Nephron progenitor cell (in vitro differentiated cells): ENCODE measurements at regions not wholly inside any gene's neighbourhood (a gene's known extent, or its start where the extent isn't known, plus 50 kb on each side); places are given as distances from the start of the nearest gene placed in this dataset.

Experiments
- DNase-seq: peaks from one replicate; pipeline ENCODE4 v3.0.0; 2021
- H3K27ac Mint-ChIP-seq: 2 replicates; pipeline ENCODE4 v1.8.0; 2021; ENCODE audit warnings: mild to moderate bottlenecking, moderate library complexity, mixed read lengths
- H3K27me3 Mint-ChIP-seq: 2 replicates; pipeline ENCODE4 v1.8.0; 2021; ENCODE audit warnings: mild to moderate bottlenecking, low read depth, mixed read lengths; ENCODE audit not compliant: poor library complexity
- H3K36me3 Mint-ChIP-seq: 2 replicates; pipeline ENCODE4 v1.8.0; 2021; ENCODE audit warnings: low read depth, mixed read lengths
- H3K4me1 Mint-ChIP-seq: 2 replicates; pipeline ENCODE4 v1.8.0; 2021; ENCODE audit warnings: mixed read lengths
- H3K4me3 Mint-ChIP-seq: 2 replicates; pipeline ENCODE4 v1.8.0; 2021; ENCODE audit warnings: mild to moderate bottlenecking, moderate library complexity, mixed read lengths
- H3K9me3 Mint-ChIP-seq: 2 replicates; pipeline ENCODE4 v1.8.0; 2021; ENCODE audit warnings: mild to moderate bottlenecking, moderate library complexity, mixed read lengths
- CTCF ChIP-seq: fragments of 200-600 bp; sonication (generic); IDR thresholded peaks from 2 replicates; pipeline ENCODE4 v1.5.0; 2021; ENCODE audit warnings: antibody characterized with exemption

GRCh38 chr5:158278216-158278925 is 419.4 kb upstream of the CLINT1 start:
- H3K27me3 Mint-ChIP-seq, result no peaks in the 10 kb centered on the region
- H3K4me1 Mint-ChIP-seq, result peaks cover 65% of the 10 kb centered on the region
- peaks cover 11% of the 10 kb centered on the region for H3K36me3 Mint-ChIP-seq
- no peak for DNase-seq
- TF ChIP-seq CTCF, result no peak
- peaks cover 21% of the 10 kb centered on the region for H3K9me3 Mint-ChIP-seq
- no peak overlapping the region for H3K27ac Mint-ChIP-seq
- no peak overlapping the region for H3K4me3 Mint-ChIP-seq

- peaks cover 71% of the 10 kb centered on the region for H3K4me1 Mint-ChIP-seq
- peaks cover 21% of the 10 kb centered on the region for H3K9me3 Mint-ChIP-seq
- H3K36me3 Mint-ChIP-seq, result peaks cover 11% of the 10 kb centered on the region
- no peak for TF ChIP-seq CTCF
- peak overlapping the region; percentile 52 for H3K27ac Mint-ChIP-seq
- no peak for DNase-seq
- H3K4me3 Mint-ChIP-seq, result no peak overlapping the region
- H3K27me3 Mint-ChIP-seq, result no peaks in the 10 kb centered on the region
Observed at GRCh38 chr5:158277276-158277675, 418.3 kb upstream of the CLINT1 start.

- Mint-ChIP-seq H3K9me3 (peaks cover 21% of the 10 kb centered on the region), H3K4me3 (no peak overlapping the region), H3K4me1 (peaks cover 76% of the 10 kb centered on the region), H3K36me3 (peaks cover 11% of the 10 kb centered on the region), H3K27ac (peak overlapping the region; percentile 97), H3K27me3 (no peaks in the 10 kb centered on the region)
- no peak for TF ChIP-seq CTCF
- no peak for DNase-seq
Observed at GRCh38 chr5:158276692-158277091, 417.7 kb upstream of the CLINT1 start.

- no peak for DNase-seq
- H3K4me3 Mint-ChIP-seq, result no peak overlapping the region
- H3K36me3 Mint-ChIP-seq, result peaks cover 5% of the 10 kb centered on the region
- H3K27ac Mint-ChIP-seq, result no peak overlapping the region
- H3K4me1 Mint-ChIP-seq, result peaks cover 88% of the 10 kb centered on the region
- peaks cover 11% of the 10 kb centered on the region for H3K9me3 Mint-ChIP-seq
- no peak for TF ChIP-seq CTCF
- no peaks in the 10 kb centered on the region for H3K27me3 Mint-ChIP-seq
Observed at GRCh38 chr5:158275511-158275910, 416.6 kb upstream of the CLINT1 start.

GRCh38 chr5:158273035-158273434 is 414.1 kb upstream of the CLINT1 start:
- Mint-ChIP-seq H3K9me3 (peaks cover 9% of the 10 kb centered on the region), H3K27me3 (no peaks in the 10 kb centered on the region), H3K4me1 (peaks cover 72% of the 10 kb centered on the region), H3K36me3 (peaks cover 5% of the 10 kb centered on the region), H3K27ac (peak overlapping the region; percentile 52), H3K4me3 (peak overlapping the region; percentile 63)
- no peak for DNase-seq
- TF ChIP-seq CTCF, result no peak

GRCh38 chr5:158272409-158272808 is 413.5 kb upstream of the CLINT1 start:
- TF ChIP-seq CTCF, result no peak
- Mint-ChIP-seq H3K4me3 (no peak overlapping the region), H3K36me3 (peaks cover 8% of the 10 kb centered on the region), H3K9me3 (peaks cover 16% of the 10 kb centered on the region), H3K4me1 (peaks cover 66% of the 10 kb centered on the region), H3K27ac (no peak overlapping the region), H3K27me3 (no peaks in the 10 kb centered on the region)
- no peak for DNase-seq
